HG03175 (cell line): ENCODE measurements at regions not wholly inside any gene's neighbourhood (a gene's known extent, or its start where the extent isn't known, plus 50 kb on each side); places are given as distances from the start of the nearest gene placed in this dataset.
"Not testable (repeated sequence)": the region's sequence is repeated elsewhere in the genome, so short reads cannot be mapped to it uniquely, and the experiment has no call there.

ENCODE experiments used
- ATAC-seq: cut with Tn5 transposase; IDR thresholded peaks from one replicate; pipeline ENCODE4 v1.9.1; 2021; ENCODE audit warnings: mild to moderate bottlenecking, moderate library complexity; ENCODE audit not compliant: unreplicated experiment

DNA sequence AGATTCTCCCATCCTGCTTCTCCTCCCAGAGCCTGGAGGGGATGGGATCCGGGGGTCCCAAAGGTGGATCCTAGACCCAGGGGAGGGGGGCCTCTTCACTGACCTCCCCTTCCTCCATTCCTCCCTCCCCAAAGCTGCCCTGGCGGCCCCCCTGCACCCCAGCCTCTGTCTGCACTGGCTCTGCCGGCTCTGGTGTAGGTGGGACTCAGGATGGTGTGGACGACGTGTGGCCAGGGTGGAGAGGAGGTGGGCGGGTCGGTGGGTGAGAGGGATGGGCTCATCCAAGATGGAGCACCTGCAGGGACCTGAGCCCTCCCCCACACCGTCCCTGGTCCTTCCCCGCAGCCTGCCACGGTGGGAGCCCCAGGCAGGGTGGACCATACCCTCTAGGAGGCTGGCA, 355.6 kb downstream of the TMEM121 start:
- ATAC-seq = not testable (repeated sequence)

DNA sequence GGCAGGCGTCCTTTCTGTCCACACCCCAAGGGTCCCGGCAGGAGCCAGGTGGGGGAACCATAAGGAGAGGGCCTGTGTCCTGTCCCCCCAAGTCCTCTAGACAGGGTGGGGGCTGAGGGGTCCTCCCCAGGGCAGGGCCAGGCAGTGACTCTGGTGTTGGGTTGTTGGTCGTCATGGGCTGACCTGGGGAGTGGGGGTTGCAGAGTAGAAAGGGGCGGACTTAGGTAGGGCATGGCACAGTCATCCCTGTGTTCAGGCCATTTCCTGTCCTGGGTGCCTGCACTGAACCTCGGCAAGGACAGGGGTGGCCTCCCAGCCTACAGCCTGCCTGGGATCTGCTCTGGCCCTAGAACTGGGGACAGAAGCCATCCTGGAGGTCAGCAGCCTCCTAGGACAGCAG, 356.2 kb downstream of the TMEM121 start:
- ATAC-seq = no peak

DNA sequence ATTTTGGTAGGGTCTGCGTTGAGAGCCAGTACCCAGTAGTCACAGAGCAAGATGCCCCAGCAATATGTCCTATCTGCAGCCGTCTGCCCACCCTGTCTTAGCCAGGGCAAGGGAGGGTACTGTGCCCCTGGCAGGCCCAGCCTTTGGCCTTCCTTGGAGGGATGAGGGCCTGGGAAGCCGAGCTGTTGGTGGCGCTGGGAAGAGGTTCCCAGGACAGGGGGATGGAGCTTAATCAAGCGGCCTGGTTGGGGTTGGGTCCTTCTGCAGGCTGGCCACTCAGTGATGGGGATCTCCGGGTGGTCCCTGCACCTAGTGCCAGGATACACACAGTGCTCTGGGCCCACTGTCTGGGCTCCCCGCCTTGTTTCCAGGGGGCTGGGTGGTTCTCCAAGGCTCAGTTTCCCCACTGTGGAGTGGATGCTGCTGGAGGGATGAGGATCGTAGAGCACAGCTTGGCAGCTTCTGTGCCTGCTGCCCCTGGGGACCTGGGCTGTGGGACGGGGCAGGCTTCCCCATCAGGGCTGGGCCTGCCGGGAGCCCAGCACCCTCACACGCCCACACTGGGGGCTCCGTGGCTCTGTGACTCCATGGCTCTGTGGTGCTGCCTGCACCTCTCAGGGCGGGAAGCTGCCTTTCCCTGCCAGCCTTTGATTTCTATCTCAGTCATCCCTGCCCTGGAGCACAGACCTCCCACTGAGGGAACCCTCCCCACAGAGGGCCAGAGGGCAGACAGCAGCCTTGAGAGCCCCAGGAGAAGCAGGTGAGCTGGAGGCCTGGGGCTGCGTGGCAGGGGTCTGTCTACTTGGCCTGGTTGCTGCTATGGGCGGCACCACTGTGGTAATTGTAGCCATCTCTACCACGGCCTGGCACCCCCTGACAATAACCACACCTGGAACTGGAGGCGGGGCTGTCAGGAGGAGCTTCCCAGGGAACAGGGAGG, 357.0 kb downstream of the TMEM121 start:
- ATAC-seq = no peak

DNA sequence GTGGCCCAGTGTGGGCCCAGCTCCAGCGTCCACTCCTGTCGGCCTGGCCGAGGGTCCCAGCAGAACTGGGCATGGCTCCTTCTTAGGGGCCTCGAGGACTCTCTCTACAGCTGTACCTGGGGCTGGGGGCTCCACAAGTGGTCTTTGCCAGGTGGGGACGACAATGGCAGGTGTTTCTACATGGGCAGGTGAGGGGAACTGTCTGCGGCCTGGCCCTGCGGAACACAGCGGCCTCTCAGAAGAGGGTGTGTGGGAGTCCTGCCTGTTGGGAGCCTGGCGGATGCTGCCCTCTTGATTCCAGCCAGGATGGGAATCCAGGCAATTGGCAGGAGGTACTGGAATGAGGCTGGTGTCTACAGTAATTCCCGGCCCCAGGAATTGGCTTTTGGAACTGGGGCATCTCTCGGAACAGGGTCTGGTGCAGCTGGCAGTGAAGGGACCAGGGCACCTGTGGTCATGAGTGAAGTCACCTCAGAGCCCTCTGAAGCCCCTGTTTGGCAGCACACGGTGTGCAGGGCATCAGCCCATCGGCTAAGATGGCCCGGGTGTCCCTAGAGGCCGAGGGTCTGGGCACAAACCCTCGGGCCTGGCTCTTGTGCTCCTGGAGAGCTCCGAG, 357.9 kb downstream of the TMEM121 start:
- ATAC-seq = not testable (repeated sequence)

DNA sequence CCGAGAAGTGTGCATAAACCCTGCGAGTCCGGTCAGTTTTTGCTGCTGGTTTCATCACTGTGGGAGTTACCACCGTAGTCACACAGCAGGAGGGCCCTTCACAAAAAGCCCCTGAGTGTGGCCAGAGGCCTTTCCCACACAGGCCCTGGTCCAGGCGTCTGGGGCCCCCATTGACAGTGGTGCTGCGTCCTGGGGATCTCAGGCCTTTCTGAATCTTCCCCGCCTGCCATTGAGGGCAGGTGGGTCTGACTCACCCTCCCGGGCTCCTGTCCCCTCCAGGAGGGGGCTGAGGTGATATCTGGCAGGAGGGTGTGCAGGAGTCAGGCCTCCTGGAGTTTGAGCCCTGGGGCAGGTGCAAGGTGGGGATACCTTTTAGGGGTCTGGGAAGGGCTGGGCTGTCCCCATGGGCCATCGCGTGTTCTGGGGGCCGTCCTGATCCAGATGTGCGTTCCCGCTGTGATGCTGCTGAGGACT, 358.5 kb downstream of the TMEM121 start:
- ATAC-seq = no peak

DNA sequence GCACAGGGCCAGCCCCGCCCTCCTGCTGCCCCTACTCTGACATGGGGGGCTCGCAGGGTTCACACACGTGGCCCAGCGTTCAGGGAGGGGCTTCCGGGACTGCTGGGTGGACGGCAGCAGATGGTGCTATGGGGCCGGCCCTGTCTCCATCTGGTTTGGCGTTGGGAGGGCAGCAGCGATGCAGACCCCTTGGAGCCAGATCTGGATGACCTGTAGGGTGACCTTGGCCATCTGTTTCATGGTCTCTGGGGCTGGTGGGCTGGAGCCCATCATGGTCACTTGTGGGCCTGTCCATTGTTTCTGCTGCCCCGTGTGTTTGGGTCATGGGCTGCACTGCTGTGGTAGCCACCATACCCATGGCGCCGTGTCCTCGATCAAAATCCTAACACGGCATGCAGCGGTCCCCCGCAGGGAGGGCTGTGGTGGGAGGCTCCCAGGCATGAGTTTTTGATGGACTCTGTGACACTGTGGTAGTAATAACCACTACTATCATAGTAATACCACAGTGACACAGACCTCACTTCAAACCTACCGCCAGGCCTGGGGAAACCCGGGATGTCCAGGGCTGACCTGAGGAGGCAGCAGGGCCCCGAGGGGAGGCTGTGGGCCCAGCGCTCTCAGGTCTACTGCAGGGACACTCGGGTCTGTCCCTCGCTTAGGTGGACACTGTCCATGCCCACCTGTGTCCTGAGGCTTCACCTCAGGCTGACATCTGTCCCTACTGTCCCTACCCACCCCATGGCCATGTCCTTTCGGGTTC, 359.4 kb downstream of the TMEM121 start:
- no peak for ATAC-seq

DNA sequence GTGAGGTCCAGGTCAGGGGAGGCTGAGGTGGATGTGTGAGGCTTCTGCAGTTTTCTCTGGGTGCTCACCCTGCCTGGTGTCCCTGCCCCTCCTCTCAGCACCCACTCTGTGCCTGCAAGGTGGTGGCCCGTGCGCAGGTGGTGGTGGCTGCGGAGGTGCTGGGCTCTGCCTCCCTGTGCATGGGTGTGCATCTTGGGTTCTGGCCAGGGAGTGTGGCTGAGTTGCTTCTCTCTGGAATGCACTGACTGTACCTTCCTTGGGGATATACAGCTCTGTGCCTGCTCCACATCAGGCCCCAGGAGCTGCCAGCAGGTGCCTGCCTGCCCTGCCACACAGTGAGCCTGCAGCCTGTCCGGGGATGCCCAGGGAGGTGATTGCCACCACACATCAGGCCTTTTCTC, 360.4 kb downstream of the TMEM121 start:
- ATAC-seq = not testable (repeated sequence)

DNA sequence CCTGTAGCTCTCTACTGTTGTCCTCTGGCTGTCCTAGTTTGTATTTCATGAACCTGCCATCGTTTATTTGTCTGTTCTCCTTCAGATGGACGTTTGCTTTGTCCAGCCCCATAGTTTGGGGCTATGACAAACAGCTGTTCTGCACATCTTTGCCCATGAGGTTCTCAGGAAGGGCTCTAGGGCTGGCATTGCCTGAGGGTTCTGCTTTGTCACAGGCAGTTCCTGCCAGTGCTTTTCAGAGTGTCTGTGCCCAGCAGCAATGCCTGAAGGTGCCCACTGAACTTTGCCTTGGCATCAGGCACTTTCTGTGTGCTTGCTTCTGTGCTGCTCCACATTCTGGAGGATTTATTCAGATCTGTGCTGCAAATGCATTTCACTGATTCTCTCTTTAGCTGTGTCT, 361.3 kb downstream of the TMEM121 start:
- ATAC-seq = no peak

DNA sequence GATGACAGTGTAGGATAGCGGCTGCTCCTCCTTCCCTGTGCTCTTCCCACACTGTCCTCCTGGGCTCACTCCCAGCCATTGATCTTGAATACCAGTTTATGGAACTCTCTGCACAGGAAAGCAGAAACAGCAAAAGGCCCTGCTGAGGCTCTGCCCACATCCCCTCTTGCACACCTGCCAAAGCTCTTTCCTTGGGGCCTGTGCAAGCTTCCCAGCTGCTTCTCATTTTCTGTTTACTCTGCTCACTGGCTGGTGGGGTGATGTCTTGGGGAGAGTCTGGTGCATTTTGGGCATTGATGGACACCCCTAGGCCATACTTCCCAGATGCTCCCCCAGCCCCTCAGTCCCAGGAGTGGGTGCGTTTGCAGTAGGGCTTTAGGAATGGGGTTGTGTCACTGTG, 361.8 kb downstream of the TMEM121 start:
- ATAC-seq = no peak

DNA sequence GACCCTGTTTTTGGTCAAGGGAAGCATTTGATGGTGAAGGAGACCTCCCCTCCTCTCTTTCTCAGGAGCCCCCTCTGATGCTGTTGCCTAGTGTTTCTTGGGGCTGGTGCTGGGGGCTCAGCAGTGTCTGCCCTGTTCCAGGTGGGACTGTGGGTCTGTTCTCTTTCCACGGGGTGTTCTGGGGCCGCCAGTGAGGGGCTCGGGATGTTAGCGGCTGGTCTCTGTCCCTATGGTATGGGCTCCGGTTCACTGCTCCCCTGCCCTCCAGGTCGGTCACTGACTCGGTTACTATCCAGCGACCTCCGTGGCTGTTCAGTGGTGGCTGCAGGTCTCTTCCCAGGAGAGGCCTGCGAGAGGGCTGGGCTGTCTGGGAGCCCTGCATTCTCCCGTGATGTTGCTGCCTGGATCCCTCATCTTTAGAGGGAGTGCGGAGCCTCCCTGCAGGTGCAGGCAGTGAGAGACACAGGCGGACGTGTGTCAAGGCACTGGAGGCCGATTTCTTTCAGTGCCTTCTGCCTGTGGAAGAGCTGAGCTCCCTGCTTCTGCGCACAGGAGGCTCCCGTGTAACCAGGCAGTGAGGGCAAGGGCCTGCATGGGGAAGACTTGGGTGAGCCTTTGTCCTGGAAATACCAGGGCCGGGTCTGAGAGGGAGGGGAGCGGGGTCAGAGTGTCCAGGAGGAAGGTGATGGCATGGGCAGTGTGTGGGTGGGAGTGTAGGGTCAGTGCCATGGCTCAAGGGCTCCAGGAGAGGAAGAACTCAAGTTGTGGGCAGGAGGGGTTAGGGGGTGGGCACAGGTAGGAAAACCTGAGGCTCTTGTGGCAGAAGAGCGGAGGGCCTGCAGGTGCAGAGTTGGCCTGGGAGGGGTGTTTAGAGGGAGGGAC, 362.6 kb downstream of the TMEM121 start:
- no peak for ATAC-seq

DNA sequence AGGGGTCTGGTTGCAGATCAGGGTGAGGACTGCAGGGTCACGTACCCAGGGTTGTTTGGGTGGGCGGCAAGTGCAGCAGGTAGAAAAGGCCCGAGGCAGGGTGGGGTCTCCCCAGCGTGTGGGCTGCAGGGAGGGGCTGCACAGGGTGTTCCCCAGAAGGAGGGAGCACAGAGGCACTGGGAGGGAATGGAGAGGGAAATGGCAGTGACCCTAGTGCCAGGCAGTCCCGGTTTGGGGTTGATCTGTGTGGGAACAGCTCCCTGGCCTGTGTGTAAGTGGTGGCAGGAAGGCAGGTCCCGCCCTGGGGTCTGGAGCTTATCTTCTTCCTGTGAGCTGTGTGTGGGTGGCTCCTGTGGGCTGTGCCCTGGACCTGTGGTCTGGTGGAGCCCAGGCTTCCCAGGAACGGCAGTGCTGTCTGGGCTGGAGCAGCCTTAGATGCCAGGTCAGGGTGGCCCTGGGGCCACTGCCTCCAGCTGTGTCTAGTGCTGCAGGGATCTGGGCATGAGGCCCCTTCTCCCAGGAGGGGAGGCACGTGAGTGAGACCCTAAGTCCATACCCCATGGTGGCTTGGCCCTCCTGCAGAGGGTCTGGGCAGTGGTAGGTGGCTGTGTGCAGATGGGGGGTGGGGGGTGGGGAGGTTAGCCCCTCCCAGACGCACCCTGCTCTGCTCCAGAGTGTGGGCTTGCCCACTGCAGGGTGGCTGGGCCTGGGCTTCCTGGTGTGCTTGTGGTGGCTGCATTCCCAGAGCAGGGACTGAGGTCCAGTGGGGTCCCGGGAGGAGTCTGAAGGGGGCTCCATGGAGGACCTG, 363.5 kb downstream of the TMEM121 start:
- ATAC-seq = no peak

DNA sequence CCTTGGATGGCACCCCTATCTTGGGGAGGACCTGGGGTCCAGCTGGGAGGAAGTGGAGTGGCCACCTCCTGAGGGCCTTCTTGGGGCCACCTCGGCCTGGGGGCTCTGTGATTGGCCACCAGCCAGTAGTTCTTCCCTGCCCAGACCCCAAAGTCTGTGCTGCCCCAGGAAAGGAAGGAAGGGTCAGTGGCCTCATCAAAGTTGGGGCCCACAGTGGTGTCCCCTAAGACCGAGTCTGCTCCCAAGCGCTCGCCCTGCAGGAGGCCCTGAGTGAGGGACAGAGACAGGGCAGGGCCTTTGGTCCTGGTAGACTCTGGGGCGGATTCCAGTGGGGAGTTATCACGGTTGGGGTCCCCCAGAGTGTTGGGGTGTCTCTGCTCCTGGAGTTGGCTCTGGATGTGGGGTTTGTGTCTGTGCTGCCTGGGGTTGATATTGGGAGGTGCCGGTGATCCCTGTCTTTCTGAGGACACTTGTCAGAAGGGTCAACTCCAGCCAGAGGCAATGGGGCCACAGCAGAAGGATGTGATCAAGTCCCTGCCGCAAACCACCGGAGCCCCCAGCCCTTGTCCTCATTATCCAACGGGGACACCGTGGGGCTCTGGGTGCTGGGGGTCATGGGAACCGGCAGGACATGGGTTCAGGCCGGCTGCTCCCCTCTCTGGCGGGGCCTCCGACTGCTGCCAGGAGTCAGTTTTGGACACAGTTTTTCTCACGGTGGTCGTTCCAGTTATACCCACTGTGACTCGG, 364.3 kb downstream of the TMEM121 start:
- ATAC-seq = no peak

DNA sequence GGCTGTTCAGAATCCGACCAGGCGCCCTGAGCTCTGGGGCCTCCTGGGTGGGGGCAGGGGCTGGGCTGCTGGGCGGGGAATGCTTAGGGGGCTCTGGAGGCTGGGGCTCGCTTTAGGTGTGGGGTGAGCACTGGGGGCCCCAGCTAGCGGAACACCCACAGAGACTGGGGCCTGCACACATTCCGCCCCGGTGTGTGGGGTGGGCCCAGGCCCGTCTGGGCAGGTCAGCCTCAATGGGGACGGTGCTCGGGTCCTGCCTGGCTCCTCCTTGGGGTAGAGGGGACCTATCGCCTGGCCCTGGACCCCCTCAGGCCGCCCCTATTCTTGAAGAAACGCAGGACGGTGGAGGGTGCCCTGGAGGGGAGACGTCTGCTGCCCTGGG, 364.8 kb downstream of the TMEM121 start:
- ATAC-seq = no peak

DNA sequence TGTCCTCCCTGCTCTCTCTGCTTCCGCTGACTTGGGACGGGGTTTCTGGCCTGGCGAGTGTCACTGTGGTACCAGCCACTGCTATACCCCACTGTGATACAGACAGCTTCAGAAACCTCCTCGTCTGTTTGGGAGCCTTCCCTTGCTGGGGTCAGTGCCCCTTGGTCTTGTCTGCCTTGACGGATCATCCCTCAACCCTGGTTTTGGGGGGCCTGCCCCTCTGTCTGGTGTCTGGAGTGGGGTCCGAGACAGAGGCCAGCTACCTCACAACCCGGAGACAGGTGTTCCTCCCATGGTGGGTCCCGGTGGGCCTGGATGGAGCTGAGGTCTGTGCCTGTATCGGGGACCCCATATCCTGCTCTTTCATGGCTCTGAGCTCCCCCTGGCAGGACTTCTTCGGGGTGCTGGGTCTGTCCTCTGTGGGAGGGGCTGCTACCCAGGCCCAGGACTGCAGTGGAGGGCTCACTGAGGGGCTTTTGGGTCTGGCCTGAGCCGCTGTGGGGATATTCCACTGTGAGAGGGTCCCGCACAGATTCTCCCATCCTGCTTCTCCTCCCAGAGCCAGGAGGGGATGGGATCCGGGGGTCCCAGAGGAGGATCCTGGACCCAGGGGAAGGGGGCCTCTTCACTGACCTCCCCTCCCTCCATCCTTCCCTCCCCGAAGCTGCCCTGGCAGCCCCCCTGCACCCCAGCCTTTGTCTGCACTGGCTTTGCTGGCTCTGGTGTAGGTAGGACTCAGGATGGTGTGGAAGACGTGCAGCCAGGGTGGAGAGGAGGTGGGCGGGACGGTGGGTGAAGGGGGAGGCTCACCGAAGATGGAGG, 365.5 kb downstream of the TMEM121 start:
- ATAC-seq = no peak

DNA sequence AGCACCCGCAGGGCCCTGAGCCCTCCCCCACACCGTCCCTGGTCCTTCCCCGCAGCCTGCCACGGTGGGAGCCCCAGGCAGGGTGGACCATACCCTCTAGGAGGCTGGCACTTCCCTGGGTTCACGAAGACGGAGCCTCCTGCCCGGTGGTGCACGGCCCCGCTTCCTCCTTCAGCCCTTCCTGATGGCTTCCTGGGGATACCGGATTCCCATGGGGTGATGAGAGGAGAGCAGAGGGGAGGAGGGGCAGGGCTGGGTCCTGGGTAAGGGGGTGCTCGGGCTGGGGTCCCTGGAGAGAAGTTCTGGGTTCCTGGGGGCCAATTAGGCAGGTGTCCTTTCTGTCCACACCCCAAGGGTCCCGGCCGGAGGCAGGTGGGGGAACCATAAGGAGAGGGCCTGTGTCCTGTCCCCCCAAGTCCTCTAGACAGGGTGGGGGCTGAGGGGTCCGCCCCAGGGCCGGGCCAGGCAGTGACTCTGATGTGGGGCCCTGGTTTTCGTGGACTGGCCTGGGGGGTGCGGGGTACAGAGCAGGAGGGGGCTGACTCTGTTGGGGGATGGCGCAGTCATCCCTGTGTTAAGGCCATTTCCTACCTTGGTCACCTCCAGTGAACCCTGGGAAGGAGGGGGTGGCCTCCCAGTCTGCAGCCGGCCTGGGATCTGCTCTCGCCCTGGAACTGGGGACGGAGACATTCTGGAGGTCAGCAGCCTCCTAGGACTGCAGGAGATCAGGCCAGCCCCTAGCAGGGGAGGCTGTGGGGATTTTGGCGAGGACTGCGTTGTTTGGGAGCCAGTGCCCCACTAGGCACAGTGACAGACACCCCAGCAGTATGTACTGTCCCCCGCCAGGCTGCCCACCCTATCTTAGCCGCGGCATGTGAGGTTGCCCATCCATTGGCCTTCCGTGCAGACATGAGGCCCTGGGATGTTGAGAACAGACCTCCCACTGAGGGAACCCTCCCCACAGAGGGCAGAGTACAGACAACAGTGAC, 366.4 kb downstream of the TMEM121 start:
- ATAC-seq = not testable (repeated sequence)

DNA sequence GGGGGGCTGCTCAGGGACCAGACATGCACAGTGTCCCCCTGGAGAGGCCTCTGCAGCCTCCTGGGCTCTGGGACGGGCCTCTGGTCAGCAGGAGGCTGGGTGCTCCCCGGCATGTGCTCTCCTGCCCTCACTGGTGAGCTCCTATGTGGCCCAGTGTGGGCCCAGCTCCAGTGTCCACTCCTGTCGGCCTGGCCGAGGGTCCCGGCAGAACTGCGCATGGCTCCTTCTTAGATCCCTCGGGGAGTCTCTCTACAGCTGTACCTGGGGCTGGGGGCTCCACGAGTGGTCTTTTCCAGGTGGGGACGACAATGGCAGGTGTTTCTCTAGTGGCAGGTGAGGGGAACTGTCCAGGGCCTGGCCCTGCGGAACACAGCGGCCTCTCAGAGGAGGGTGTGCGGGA, 367.3 kb downstream of the TMEM121 start:
- ATAC-seq = not testable (repeated sequence)
